Stomach (tissue), 8 donors: ENCODE measurements at regions not wholly inside any gene's neighbourhood (a gene's known extent, or its start where the extent isn't known, plus 50 kb on each side); places are given as distances from the start of the nearest gene placed in this dataset.

Experiments used
- DNase-seq, 2 donors: peaks; one replicate each; pipeline versions ENCODE4 v3.0.0 to v3.0.0-alpha.2; 2013 to 2019
- H3K27ac ChIP-seq, 5 donors: fragments of 200-600 bp in 4 of 5; sonication (generic) in 4 of 5; one replicate each; pipeline ENCODE4 v1.5.1; 2013 to 2019; ENCODE audit warnings: mild to moderate bottlenecking in 1 of 5, moderate library complexity in 1 of 5
- H3K27me3 ChIP-seq, 3 donors: fragments of 200-600 bp; sonication (generic); one replicate each; pipeline ENCODE4 v1.5.1; 2017 to 2019; ENCODE audit warnings: mixed run types in 1 of 3
- H3K36me3 ChIP-seq, 4 donors: fragments of 200-600 bp; sonication (generic); 1 replicate in 3 of 4; 2 replicates in 1 of 4; pipeline ENCODE4 v1.5.1; 2016 to 2019
- H3K4me1 ChIP-seq, 4 donors: fragments of 200-600 bp; sonication (generic); one replicate each; pipeline ENCODE4 v1.5.1; 2016 to 2019
- H3K4me3 ChIP-seq, 4 donors: fragments of 200-600 bp; sonication (generic) in 3 of 4; one replicate each; pipeline ENCODE4 v1.5.1; 2016 to 2019; ENCODE audit warnings: mild to moderate bottlenecking in 1 of 4
- H3K9me3 ChIP-seq, 4 donors: fragments of 200-600 bp; sonication (generic); one replicate each; pipeline ENCODE4 v1.5.1; 2016 to 2019
- EP300 ChIP-seq: sonication (generic); formaldehyde crosslinking; IDR thresholded peaks from one replicate; pipeline ENCODE4 v1.6.1; 2017; ENCODE audit warnings: antibody characterized with exemption
- POLR2A ChIP-seq, 4 donors: fragments of 450-650 bp; IDR thresholded peaks; one replicate each; pipeline ENCODE4 v1.6.1; 2016; ENCODE audit warnings: antibody characterized with exemption in 4 of 4, control low read depth in 2 of 4, mild to moderate bottlenecking in 1 of 4, moderate library complexity in 1 of 4
- POLR2AphosphoS5 ChIP-seq, 3 donors: sonication (generic); formaldehyde crosslinking; IDR thresholded peaks; one replicate each; pipeline ENCODE4 v1.6.1; 2016; ENCODE audit warnings: antibody characterized with exemption in 3 of 3
- WGBS, 5 donors: extraction: QIAGEN DNeasy Blood & Tissue Kit in 3 of 5; methylation state at CpG; one replicate each; pipeline versions ENCODE4 v1.1.5 to v1.1.7; 2013 to 2018; 5-methylcytosine and 5-hydroxymethylcytosine counted together
- intact Hi-C: fragments of 100-400 bp; cut with DNase I; formaldehyde crosslinking; loops from one replicate; pipeline ENCODE4 v1.15.1; 2023; ENCODE audit warnings: low total_unique reads
- TF ChIP-seq, protein P1 (sequence below), 7 experiments: fragments of 450-650 bp in 4 of 7; fragments of 200-600 bp in 3 of 7; sonication (generic) in 3 of 7; IDR thresholded peaks; one replicate each; pipeline ENCODE4 v1.5.1; 2016 to 2019; ENCODE audit warnings: antibody characterized with exemption in 7 of 7, control low read depth in 2 of 7, mild to moderate bottlenecking in 1 of 7
- donor health status: healthy with polysubstance abuse.
- donor health status: Bipolar disorder and iron deficiency.
- donor health status: healthy.

DNA sequence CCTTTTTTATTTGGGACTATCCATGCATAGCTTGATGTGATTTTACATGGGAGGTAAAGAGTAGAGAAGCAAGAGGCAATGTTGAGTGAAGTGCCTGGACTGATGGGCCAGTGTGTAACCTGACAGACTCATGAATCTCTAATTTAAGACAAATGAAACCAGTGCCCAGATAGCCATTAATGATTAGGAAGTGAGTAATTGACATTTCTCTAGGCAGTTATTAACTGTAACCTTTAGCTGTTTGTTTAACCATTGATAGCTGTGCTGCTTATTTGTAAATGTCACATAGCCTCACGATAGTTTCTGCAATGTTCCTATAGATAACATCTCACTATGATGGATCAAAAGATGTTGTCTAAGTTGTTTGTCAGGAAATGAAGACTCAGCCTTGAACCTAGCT is 1047.5 kb upstream of the SPRY2 start:
- intact Hi-C loops = no loop called here
- Histone ChIP-seq H3K4me3 (no peak overlapping the region), H3K27ac (no peak overlapping the region), H3K9me3 (no peaks in the 10 kb centered on the region), H3K4me1 (no peaks in the 10 kb centered on the region), H3K27me3 (no peaks in the 10 kb centered on the region), H3K36me3 (no peaks in the 10 kb centered on the region)
- no peak for DNase-seq
- WGBS, 5 donors = 7 to 26% (median 13%) methylated on average over 1 of the region's 1 CpG
- TF ChIP-seq, protein P1, sequence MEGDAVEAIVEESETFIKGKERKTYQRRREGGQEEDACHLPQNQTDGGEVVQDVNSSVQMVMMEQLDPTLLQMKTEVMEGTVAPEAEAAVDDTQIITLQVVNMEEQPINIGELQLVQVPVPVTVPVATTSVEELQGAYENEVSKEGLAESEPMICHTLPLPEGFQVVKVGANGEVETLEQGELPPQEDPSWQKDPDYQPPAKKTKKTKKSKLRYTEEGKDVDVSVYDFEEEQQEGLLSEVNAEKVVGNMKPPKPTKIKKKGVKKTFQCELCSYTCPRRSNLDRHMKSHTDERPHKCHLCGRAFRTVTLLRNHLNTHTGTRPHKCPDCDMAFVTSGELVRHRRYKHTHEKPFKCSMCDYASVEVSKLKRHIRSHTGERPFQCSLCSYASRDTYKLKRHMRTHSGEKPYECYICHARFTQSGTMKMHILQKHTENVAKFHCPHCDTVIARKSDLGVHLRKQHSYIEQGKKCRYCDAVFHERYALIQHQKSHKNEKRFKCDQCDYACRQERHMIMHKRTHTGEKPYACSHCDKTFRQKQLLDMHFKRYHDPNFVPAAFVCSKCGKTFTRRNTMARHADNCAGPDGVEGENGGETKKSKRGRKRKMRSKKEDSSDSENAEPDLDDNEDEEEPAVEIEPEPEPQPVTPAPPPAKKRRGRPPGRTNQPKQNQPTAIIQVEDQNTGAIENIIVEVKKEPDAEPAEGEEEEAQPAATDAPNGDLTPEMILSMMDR (IDR thresholded peaks at IDR 0.05) = no peak
- TF ChIP-seq POLR2AphosphoS5 (IDR thresholded peaks at IDR 0.05) (no peak), EP300 (no peak), POLR2A (IDR thresholded peaks at IDR 0.05) (no peak)

DNA sequence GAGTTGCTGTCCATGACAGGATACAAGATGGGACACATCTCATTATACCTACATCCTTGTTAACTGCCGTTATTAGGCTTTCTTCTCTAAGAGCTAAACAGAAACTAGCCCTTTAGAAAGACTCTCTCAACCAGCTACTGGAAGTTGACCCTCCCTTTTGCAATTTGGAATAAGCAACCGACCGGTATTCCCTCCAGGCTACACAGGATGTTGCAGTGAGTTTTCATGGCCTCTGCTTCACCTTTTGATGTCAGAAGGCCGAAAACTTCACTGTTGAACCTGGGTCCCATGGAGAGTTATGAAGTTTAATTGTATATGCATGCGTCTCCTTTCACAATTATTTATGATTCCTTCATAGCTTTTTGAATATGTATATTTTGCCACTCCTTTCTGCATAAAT is 1042.5 kb upstream of the SPRY2 start:
- WGBS, 5 donors = 79 to 91% (median 88%) methylated on average over 5 of the region's 5 CpGs
- H3K9me3 ChIP-seq = no peaks in the 10 kb centered on the region
- no peak for DNase-seq

DNA sequence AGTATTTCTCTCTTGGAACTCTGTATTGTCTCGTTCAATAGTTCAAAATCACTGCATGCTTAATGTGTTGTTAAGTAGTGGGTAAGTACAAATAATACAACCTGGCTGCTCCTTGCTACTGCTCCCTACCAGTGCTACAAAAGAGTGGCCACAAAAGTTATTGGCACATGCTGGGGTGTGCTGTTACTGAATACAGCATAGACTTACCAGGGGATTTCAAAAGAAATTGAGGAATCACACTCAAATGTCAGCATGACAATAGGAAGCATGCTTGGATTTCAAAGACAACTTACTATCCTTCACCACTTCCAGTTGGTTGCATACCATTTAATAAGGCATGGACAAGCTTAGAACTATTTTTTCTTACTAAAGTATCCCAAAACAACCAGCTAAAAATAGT is 1041.3 kb upstream of the SPRY2 start:
- intact Hi-C loops = no loop called here
- 65 to 79% (median 70%) methylated on average over 1 of the region's 1 CpG for WGBS, 5 donors
- Histone ChIP-seq H3K27me3 (no peaks in the 10 kb centered on the region), H3K36me3 (no peaks in the 10 kb centered on the region), H3K4me1 (no peaks in the 10 kb centered on the region), H3K4me3 (no peak overlapping the region), H3K9me3 (no peaks in the 10 kb centered on the region), H3K27ac (no peak overlapping the region)
- DNase-seq = no peak
- TF ChIP-seq, protein P1 (IDR thresholded peaks at IDR 0.05) = no peak
- TF ChIP-seq POLR2A (IDR thresholded peaks at IDR 0.05) = no peak
- no peak for TF ChIP-seq EP300
- TF ChIP-seq POLR2AphosphoS5 (IDR thresholded peaks at IDR 0.05) = no peak

More for the DNA sequence above, 1042.5 kb upstream of the SPRY2 start:
- Histone ChIP-seq H3K4me3 (no peak overlapping the region), H3K4me1 (no peaks in the 10 kb centered on the region), H3K27me3 (no peaks in the 10 kb centered on the region), H3K36me3 (no peaks in the 10 kb centered on the region), H3K27ac (no peak overlapping the region)
- intact Hi-C loops = no loop called here
- TF ChIP-seq POLR2AphosphoS5 (IDR thresholded peaks at IDR 0.05) (no peak), EP300 (no peak), POLR2A (IDR thresholded peaks at IDR 0.05) (no peak)
- TF ChIP-seq, protein P1 (IDR thresholded peaks at IDR 0.05) = no peak

DNA sequence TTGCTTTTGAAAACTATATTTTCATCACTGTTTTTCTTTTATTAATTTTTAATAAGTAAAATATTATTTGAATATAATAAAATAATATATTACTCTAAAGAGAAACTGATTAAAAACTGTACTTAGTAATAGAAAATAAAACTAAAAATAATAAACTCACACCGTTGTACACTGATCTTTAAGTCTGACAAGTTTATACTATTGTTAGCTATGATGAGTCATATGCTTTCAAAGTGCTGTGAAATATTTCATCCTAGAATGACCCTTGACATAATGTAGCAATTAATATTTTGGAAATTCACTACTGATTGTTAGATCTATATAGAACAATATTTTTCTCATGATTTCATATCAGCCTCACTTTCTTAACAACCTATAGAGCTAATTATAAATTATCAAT is 1040.6 kb upstream of the SPRY2 start:
- no peak overlapping the region for H3K4me3 ChIP-seq

More for the DNA sequence above, 1040.6 kb upstream of the SPRY2 start:
- no peak for DNase-seq
- Histone ChIP-seq H3K4me1 (no peaks in the 10 kb centered on the region), H3K36me3 (no peaks in the 10 kb centered on the region), H3K27ac (no peak overlapping the region), H3K27me3 (no peaks in the 10 kb centered on the region), H3K9me3 (no peaks in the 10 kb centered on the region)
- TF ChIP-seq, protein P1 (IDR thresholded peaks at IDR 0.05) = no peak
- no peak for TF ChIP-seq POLR2AphosphoS5 (IDR thresholded peaks at IDR 0.05)
- TF ChIP-seq EP300 = no peak
- no peak for TF ChIP-seq POLR2A (IDR thresholded peaks at IDR 0.05)
- intact Hi-C loops = no loop called here
- WGBS, 5 donors = 36 to 52% (median 39%) methylated on average over 1 of the region's 1 CpG
